Astrocyte of the spinal cord (primary cell): ENCODE measurements at regions not wholly inside any gene's neighbourhood (a gene's known extent, or its start where the extent isn't known, plus 50 kb on each side); places are given as distances from the start of the nearest gene placed in this dataset.

ENCODE experiments used
- DNase-seq: peaks from one replicate; pipeline ENCODE4 v3.0.0; 2011; ENCODE audit warnings: low read depth, low spot score
- H3K4me3 ChIP-seq: 2 replicates; pipeline ENCODE4 v1.5.1; 2011; ENCODE audit warnings: low read depth, mild to moderate bottlenecking, low read length, moderate library complexity
- CTCF ChIP-seq: IDR thresholded peaks from 2 replicates; pipeline ENCODE4 v1.5.1; 2012; ENCODE audit warnings: low read depth, mild to moderate bottlenecking, low read length, inconsistent platforms
- in situ Hi-C: cut with HindIII; loops from 2 replicates; pipeline ENCODE4 v1.10.0; 2017; ENCODE audit warnings: low sequenced_read_pairs

DNA sequence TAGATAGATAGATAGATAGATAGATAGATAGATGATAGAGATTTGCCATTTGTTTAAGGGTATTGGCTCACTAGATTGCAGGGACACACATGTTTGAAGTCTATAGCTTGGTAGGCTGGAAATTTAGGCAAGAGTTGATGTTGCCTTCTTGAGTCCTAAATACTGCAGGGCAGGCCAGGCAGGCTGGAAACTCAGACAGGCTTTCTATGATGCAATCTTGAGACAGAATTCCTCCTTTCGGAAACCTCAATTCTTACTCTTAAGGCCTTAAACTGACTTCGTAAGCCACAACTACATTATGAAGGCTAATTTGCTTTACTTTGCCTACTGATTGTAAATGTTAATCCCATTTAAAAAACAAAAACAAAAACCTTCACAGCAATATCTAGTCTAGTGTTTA, 322.9 kb upstream of the AKR1E2 start:
- H3K4me3 ChIP-seq = no peak overlapping the region
- DNase-seq = no peak
- in situ Hi-C loops = no loop called here
- no peak for TF ChIP-seq CTCF

DNA sequence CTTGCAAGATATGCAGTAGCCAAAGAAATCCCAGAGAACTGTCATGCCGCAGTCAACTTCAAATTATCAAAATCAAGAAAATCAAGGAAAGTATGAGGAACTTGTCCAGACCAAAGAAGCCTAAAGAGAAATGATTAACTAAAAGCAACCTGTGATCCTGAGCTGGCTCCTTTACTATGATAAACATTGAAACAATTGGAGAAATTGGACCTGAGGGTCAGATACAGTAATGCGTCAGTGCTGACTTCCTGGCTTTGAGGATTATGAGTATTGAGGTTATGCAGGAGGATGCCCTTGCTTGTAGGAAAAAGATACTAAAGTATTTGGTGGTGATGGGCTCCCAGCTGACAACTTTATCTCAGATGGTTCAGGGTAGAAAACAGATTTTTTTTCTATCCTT, 324.7 kb upstream of the AKR1E2 start:
- in situ Hi-C loops = no loop called here
- no peak for TF ChIP-seq CTCF
- H3K4me3 ChIP-seq = no peak overlapping the region
- DNase-seq = peak; percentile 7

DNA sequence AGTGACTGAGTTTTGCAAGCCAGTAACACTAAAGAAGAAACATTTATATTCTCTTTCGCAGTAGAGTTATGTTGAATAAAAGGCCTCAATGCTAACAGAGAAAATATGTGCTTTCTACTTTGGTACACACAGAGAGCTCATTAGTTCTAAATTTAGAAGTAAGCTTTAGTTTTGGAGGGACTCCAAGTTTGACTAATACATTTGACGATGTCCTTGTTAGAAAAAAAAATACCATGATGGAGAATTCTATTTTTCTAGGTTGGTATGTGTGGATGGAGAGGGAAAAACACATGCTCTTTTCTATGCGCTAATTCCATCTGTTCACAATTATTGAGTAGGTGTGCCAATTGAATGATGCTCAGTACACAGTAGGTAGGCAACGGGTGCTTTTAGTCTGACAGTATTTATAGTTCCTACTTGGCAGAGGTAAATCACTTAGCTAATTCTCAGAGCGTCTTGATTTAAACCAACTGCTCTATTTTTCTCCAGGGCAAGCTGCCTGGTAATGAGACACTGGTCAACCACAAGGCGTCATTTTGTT, 327.2 kb upstream of the AKR1E2 start:
- in situ Hi-C loops = no loop called here
- no peak for TF ChIP-seq CTCF
- DNase-seq = peak; percentile 95
- no peak overlapping the region for H3K4me3 ChIP-seq

- DNase-seq = no peak
- in situ Hi-C loops = no loop called here
- TF ChIP-seq CTCF = no peak
- no peak overlapping the region for H3K4me3 ChIP-seq
Observed at GRCh38 chr10:4494551-4494950, 331.5 kb upstream of the AKR1E2 start.

DNA sequence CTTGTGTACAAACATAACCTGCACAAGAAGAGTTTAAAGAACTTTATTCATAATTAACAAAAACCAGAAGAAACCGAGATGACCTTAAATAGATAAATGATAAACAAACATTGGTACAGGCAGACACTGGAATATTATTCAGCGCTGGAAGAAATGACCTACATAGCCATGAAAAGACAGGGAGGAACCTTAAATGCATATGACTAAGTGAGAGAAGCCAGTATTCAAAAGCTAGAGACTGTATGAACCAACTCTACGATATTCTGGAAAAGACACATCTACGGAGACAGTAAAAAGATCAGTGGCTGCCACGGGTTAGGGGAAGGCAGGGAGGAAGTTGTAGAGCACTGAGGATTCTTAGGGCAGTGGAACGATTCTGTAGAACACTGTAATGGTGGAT, 333.8 kb upstream of the AKR1E2 start:
- no peak for DNase-seq
- in situ Hi-C loops = no loop called here
- no peak for TF ChIP-seq CTCF
- no peak overlapping the region for H3K4me3 ChIP-seq

DNA sequence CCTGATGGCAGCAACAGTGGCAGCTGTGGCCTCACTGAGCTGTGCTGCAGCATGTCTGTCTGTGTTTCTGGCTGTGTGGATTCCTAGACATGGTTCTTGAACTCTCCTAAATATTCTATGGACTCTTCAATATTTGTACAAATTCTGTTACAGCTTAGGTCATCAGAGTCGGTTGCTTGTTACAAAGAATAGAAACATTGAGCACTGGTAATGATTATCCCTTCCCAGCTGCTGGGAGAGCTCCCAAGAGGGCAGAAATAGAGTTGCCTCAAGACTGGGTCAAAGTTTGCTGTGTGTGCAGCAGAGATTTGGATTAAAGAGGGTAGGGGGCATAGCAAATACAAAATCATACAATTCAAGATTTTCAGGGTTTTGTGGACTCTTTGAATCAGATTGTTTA, 337.1 kb upstream of the AKR1E2 start:
- no peak for DNase-seq
- H3K4me3 ChIP-seq = no peak overlapping the region
- in situ Hi-C loops = no loop called here
- TF ChIP-seq CTCF = no peak

GRCh38 chr10:4485636-4486035, 340.4 kb upstream of the AKR1E2 start:
- DNase-seq = no peak
- in situ Hi-C loops = no loop called here
- TF ChIP-seq CTCF = no peak
- H3K4me3 ChIP-seq = no peak overlapping the region
